Loucy (cell line): ENCODE measurements at regions not wholly inside any gene's neighbourhood (a gene's known extent, or its start where the extent isn't known, plus 50 kb on each side); places are given as distances from the start of the nearest gene placed in this dataset.

Experiments used
- CTCF ChIP-seq: fragments of 200-600 bp; sonication (generic); conservative IDR thresholded peaks from 2 replicates; pipeline ENCODE4 v1.5.1; 2014; ENCODE audit warnings: mild to moderate bottlenecking, antibody characterized with exemption, low read length
- EZH2phosphoT487 ChIP-seq: fragments of 200-600 bp; IDR thresholded peaks from 2 replicates; pipeline ENCODE4 v1.6.1; 2018; ENCODE audit warnings: antibody characterized with exemption, mild to moderate bottlenecking, moderate library complexity, borderline replicate concordance

DNA sequence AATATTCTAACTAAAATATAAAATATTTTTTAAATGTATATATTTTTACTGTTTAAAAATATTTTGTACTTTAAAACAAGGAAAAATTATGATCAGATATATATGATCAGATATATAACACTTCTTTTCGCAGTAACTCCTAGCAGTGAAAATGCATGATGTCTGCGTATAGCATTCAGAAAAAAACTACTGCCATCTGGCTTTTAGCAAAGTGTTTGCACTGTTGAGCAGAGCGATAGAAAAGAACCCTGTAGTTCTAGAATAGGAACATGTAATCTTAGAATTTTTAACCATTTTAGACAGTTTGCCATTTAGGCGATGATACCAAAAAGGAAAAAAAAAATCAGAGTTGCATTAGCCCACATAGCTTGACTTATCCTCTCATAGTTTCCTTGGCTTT lies 370.4 kb upstream of the ANO3 start:
- TF ChIP-seq CTCF = no peak
- TF ChIP-seq EZH2phosphoT487 = no peak
